A549 (cell line): ENCODE measurements at regions not wholly inside any gene's neighbourhood (a gene's known extent, or its start where the extent isn't known, plus 50 kb on each side); places are given as distances from the start of the nearest gene placed in this dataset.
"Not testable (repeated sequence)": the region's sequence is repeated elsewhere in the genome, so short reads cannot be mapped to it uniquely, and the experiment has no call there.

ENCODE experiments used
- CEBPB ChIP-seq, 2 experiments: fragments of >200 bp in 1 of 2; sonication (Bioruptor Twin) in 1 of 2; formaldehyde crosslinking in 1 of 2; IDR thresholded peaks; 2 replicates each; pipeline ENCODE4 v1.6.1; 2012 to 2016
- ESRRA ChIP-seq: fragments of 150-350 bp; IDR thresholded peaks from 2 replicates; pipeline ENCODE4 v1.6.1; 2014; ENCODE audit warnings: mild to moderate bottlenecking, low read length, borderline replicate concordance
- GATA3 ChIP-seq: IDR thresholded peaks from 2 replicates; pipeline ENCODE4 v1.6.1; 2012; ENCODE audit warnings: borderline replicate concordance
- HOXA7 ChIP-seq: fragments of 250-450 bp; sonication (Bioruptor Pico); IDR thresholded peaks from 2 replicates; pipeline ENCODE4 v1.5.0; 2020; ENCODE audit warnings: mild to moderate bottlenecking, moderate library complexity
- JUN ChIP-seq, 2 experiments: fragments of >200 bp; sonication (Bioruptor Twin); formaldehyde crosslinking; IDR thresholded peaks; 2 replicates in 1 of 2; 3 replicates in 1 of 2; pipeline ENCODE4 v1.6.1; 2016 to 2017
- MAFK ChIP-seq: fragments of 450-650 bp; IDR thresholded peaks from 2 replicates; pipeline ENCODE4 v1.6.1; 2014; ENCODE audit not compliant: partially characterized antibody
- MAX ChIP-seq: IDR thresholded peaks from 2 replicates; pipeline ENCODE4 v1.6.1; 2012
- MYC ChIP-seq: IDR thresholded peaks from 2 replicates; pipeline ENCODE4 v1.6.1; 2012; ENCODE audit warnings: mild to moderate bottlenecking, inconsistent platforms, low read length, improper control_type of control experiment, borderline replicate concordance
- NPAS2 ChIP-seq: fragments of 250-450 bp; sonication (Bioruptor Pico); IDR thresholded peaks from 2 replicates; pipeline ENCODE4 v1.8.0; 2022; ENCODE audit warnings: mild to moderate bottlenecking, moderate library complexity, borderline replicate concordance
- POLR2A ChIP-seq: IDR thresholded peaks from 2 replicates; pipeline ENCODE4 v1.6.1; 2012; ENCODE audit warnings: mild to moderate bottlenecking, low read length
- SMC3 ChIP-seq: fragments of >200 bp; sonication (Bioruptor Twin); formaldehyde crosslinking; IDR thresholded peaks from 3 replicates; pipeline ENCODE4 v1.6.1; 2018; ENCODE audit warnings: inconsistent platforms
- ZC3H11A ChIP-seq: fragments of 450-650 bp; IDR thresholded peaks from 2 replicates; pipeline ENCODE4 v1.6.1; 2014; ENCODE audit warnings: antibody characterized with exemption, mild to moderate bottlenecking
- TF ChIP-seq, protein P1 (sequence below): fragments of 450-650 bp; IDR thresholded peaks from 2 replicates; pipeline ENCODE4 v1.6.1; 2014; ENCODE audit warnings: antibody characterized with exemption
- TF ChIP-seq, protein P2 (sequence below): fragments of >200 bp; sonication (Bioruptor Twin); formaldehyde crosslinking; IDR thresholded peaks from 3 replicates; pipeline ENCODE4 v1.5.1; 2016

GRCh38 chr6:78783366-78783765, 84.0 kb upstream of the IRAK1BP1 start:
- TF ChIP-seq MAFK; MAX; POLR2A; NPAS2 (CRISPR knock-in tag); ZC3H11A; MYC; CEBPB (IDR thresholded peaks at IDR 0.05); SMC3; HOXA7 (CRISPR knock-in tag); ESRRA; GATA3; JUN (IDR thresholded peaks at IDR 0.05): not testable (repeated sequence)
- TF ChIP-seq, protein P1, sequence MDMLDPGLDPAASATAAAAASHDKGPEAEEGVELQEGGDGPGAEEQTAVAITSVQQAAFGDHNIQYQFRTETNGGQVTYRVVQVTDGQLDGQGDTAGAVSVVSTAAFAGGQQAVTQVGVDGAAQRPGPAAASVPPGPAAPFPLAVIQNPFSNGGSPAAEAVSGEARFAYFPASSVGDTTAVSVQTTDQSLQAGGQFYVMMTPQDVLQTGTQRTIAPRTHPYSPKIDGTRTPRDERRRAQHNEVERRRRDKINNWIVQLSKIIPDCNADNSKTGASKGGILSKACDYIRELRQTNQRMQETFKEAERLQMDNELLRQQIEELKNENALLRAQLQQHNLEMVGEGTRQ = not testable (repeated sequence)
- TF ChIP-seq, protein P2, sequence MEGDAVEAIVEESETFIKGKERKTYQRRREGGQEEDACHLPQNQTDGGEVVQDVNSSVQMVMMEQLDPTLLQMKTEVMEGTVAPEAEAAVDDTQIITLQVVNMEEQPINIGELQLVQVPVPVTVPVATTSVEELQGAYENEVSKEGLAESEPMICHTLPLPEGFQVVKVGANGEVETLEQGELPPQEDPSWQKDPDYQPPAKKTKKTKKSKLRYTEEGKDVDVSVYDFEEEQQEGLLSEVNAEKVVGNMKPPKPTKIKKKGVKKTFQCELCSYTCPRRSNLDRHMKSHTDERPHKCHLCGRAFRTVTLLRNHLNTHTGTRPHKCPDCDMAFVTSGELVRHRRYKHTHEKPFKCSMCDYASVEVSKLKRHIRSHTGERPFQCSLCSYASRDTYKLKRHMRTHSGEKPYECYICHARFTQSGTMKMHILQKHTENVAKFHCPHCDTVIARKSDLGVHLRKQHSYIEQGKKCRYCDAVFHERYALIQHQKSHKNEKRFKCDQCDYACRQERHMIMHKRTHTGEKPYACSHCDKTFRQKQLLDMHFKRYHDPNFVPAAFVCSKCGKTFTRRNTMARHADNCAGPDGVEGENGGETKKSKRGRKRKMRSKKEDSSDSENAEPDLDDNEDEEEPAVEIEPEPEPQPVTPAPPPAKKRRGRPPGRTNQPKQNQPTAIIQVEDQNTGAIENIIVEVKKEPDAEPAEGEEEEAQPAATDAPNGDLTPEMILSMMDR = not testable (repeated sequence)
